PC-9 (cell line): ENCODE measurements at regions not wholly inside any gene's neighbourhood (a gene's known extent, or its start where the extent isn't known, plus 50 kb on each side); places are given as distances from the start of the nearest gene placed in this dataset.

Experiments used
- BruUV-seq: library from RNA; stranded (reverse); fragments of 400-500 nt; replicated peaks from 2 replicates; lab custom pipeline; 2021; lab: Mats Ljungman, UMichigan
- CTCF ChIA-PET: fragments of 300-600 bp; sonication (Branson Sonifier 250); formaldehyde crosslinking; loops from one replicate; lab custom pipeline; 2022; ENCODE audit warnings: antibody characterized with exemption; lab: Charles Lee
- POLR2A ChIA-PET: fragments of 300-600 bp; sonication (Branson Sonifier 250); formaldehyde crosslinking; loops from one replicate; lab custom pipeline; 2022; ENCODE audit warnings: antibody characterized with exemption; ENCODE audit not compliant: unreplicated experiment; lab: Charles Lee
- DNase-seq, 2 experiments: peaks; one replicate each; pipeline versions ENCODE4 v3.0.0 to v3.0.0-alpha.2; 2015 to 2022; ENCODE audit warnings: mixed read lengths in 1 of 2
- H2AFZ ChIP-seq: fragments of 200-600 bp; sonication (generic); 2 replicates; pipeline ENCODE4 v1.8.1; 2017; ENCODE audit warnings: antibody characterized with exemption
- H3F3A ChIP-seq: fragments of 200-600 bp; sonication (generic); 2 replicates; pipeline ENCODE4 v1.8.1; 2017; ENCODE audit warnings: antibody characterized with exemption, mild to moderate bottlenecking, low read depth; ENCODE audit not compliant: insufficient read depth
- H3K27ac ChIP-seq: fragments of 200-600 bp; sonication (generic); 2 replicates; pipeline ENCODE4 v1.6.1; 2016; ENCODE audit warnings: mixed run types
- H3K27me3 ChIP-seq: fragments of 200-600 bp; sonication (generic); 2 replicates; pipeline ENCODE4 v1.6.1; 2016; ENCODE audit warnings: low read depth, mixed run types; ENCODE audit not compliant: insufficient read depth
- H3K36me3 ChIP-seq: fragments of 200-600 bp; sonication (generic); 2 replicates; pipeline ENCODE4 v1.6.1; 2016; ENCODE audit warnings: low read depth, mixed run types
- H3K4me1 ChIP-seq: fragments of 200-600 bp; sonication (generic); replicated peaks from 2 replicates; pipeline ENCODE4 v1.6.1; 2016; ENCODE audit warnings: mixed run types; ENCODE audit not compliant: insufficient read depth
- H3K4me2 ChIP-seq: fragments of 200-600 bp; sonication (generic); 2 replicates; pipeline ENCODE4 v1.6.1; 2017; ENCODE audit warnings: mixed run types
- H3K4me3 ChIP-seq: fragments of 200-600 bp; sonication (generic); 2 replicates; pipeline ENCODE4 v1.6.1; 2016; ENCODE audit warnings: mixed run types
- H3K79me2 ChIP-seq: fragments of 200-600 bp; sonication (generic); 2 replicates; pipeline ENCODE4 v1.6.1; 2017; ENCODE audit warnings: low read depth, mixed run types
- H3K9me2 ChIP-seq: fragments of 200-600 bp; sonication (generic); 2 replicates; pipeline ENCODE4 v1.8.1; 2017; ENCODE audit warnings: mild to moderate bottlenecking; ENCODE audit not compliant: insufficient read depth
- H3K9me3 ChIP-seq: fragments of 200-600 bp; sonication (generic); 2 replicates; pipeline ENCODE4 v1.8.1; 2016; ENCODE audit warnings: low read depth; ENCODE audit not compliant: insufficient read depth
- H4K20me1 ChIP-seq: fragments of 200-600 bp; sonication (generic); 2 replicates; pipeline ENCODE4 v1.8.1; 2017; ENCODE audit not compliant: insufficient read depth
- CTCF ChIP-seq: fragments of 200-600 bp; sonication (generic); conservative IDR thresholded peaks from 2 replicates; pipeline ENCODE4 v1.6.1; 2017; ENCODE audit warnings: mixed run types, antibody characterized with exemption, mild to moderate bottlenecking, moderate library complexity
- EZH2 ChIP-seq: fragments of 200-600 bp; sonication (generic); IDR thresholded peaks from 2 replicates; pipeline ENCODE4 v1.8.0; 2017; ENCODE audit warnings: antibody characterized with exemption, low read depth
- intact Hi-C: fragments of 100-400 bp; cut with micrococcal nuclease; formaldehyde crosslinking; loops from one replicate; pipeline ENCODE4 v1.10.0; 2022; ENCODE audit not compliant: unreplicated experiment

DNA sequence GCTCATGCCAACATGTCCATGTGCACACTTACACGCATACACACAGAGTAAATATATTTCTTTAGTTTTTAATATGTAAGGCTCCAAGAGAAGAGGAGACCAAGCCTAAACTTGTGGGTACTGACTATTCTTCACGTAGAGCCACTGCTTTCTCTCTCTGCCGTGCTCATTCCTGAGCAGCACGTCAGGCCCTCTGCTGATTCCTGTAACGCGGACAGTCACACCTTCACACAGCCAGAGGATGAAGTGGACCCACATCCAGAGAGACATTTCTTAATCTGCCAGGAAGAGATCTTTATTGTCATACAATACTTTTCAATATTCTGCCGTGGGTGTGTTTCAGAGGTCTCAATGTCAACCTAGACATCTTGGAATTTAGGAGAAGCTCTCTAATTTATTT lies 560.7 kb downstream of the STK39 start:
- Histone ChIP-seq H3K9me3 (no peaks in the 10 kb centered on the region), H3K4me2 (no peak overlapping the region), H3F3A (no peaks in the 10 kb centered on the region), H3K4me1 (no peaks in the 10 kb centered on the region), H3K4me3 (no peak overlapping the region), H3K79me2 (no peaks in the 10 kb centered on the region), H3K27me3 (no peaks in the 10 kb centered on the region), H2AFZ (no peak overlapping the region), H4K20me1 (no peaks in the 10 kb centered on the region), H3K9me2 (no peaks in the 10 kb centered on the region), H3K27ac (no peak overlapping the region), H3K36me3 (no peaks in the 10 kb centered on the region)
- no TSS peak for BruUV-seq
- intact Hi-C loops, result no loop called here
- TF ChIP-seq EZH2, result no peak
- TF ChIP-seq CTCF, result no peak
- DNase-seq, result no peak
- ChIA-PET POLR2A (no interaction called here), CTCF (no interaction called here)

- Histone ChIP-seq H3K27me3 (no peaks in the 10 kb centered on the region), H3K27ac (no peak overlapping the region), H3K79me2 (no peaks in the 10 kb centered on the region), H3K4me1 (no peaks in the 10 kb centered on the region), H3K9me2 (no peaks in the 10 kb centered on the region), H3K36me3 (no peaks in the 10 kb centered on the region), H2AFZ (no peak overlapping the region), H3F3A (no peaks in the 10 kb centered on the region), H4K20me1 (no peaks in the 10 kb centered on the region), H3K4me2 (no peak overlapping the region), H3K9me3 (no peaks in the 10 kb centered on the region), H3K4me3 (no peak overlapping the region)
- no peak for DNase-seq
- TF ChIP-seq EZH2 (no peak), CTCF (no peak)
- intact Hi-C loops, result no loop called here
- no TSS peak for BruUV-seq
- POLR2A ChIA-PET, result no interaction called here
- CTCF ChIA-PET, result no interaction called here
Measured at GRCh38 chr2:167681234-167682015, 566.0 kb downstream of the STK39 start.

DNA sequence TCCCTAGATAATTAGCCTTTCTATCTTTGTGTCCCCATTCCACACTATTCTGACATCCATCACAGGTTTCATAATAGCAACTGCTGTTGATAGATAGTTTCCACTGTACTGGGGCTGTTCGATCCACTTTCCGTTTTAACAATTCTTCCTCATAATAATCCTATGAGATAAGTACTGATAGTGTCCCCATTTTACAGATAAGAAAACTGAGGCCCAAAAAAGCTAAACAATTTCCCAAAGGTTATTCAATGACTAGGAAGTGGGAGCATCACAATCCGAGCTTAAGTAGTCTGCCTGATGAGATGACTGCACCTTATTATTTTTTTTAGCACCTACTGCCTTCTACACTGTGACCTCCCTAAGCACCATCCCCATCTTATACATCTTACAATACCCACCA lies 569.2 kb downstream of the STK39 start:
- no peaks in the 10 kb centered on the region for H3K9me3 ChIP-seq
- TF ChIP-seq EZH2, result no peak
- TF ChIP-seq CTCF, result no peak
- ChIA-PET CTCF (interaction anchor here (0.5 kb wide), 1 partner anchor 440 kb away, joined by 3 read pairs; no protein-coding TSS in a partner anchor), POLR2A (no interaction called here)
- BruUV-seq, result no TSS peak
- H3K9me2 ChIP-seq, result no peaks in the 10 kb centered on the region
- no peak overlapping the region for H2AFZ ChIP-seq
- no peaks in the 10 kb centered on the region for H4K20me1 ChIP-seq
- no peak for DNase-seq
- H3K27ac ChIP-seq, result no peak overlapping the region
- intact Hi-C loops, result no loop called here
- no peaks in the 10 kb centered on the region for H3F3A ChIP-seq
- no peaks in the 10 kb centered on the region for H3K79me2 ChIP-seq
- H3K4me3 ChIP-seq, result no peak overlapping the region
- no peaks in the 10 kb centered on the region for H3K36me3 ChIP-seq
- no peak overlapping the region for H3K4me2 ChIP-seq
- H3K4me1 ChIP-seq, result no peaks in the 10 kb centered on the region
- H3K27me3 ChIP-seq, result no peaks in the 10 kb centered on the region
